Activated naive CD4-positive, alpha-beta T cell treated with anti-CD3 and anti-CD28 coated beads, Interleukin-2, amount 50 U/mL, for 72 hours (primary cell): ENCODE measurements at regions not wholly inside any gene's neighbourhood (a gene's known extent, or its start where the extent isn't known, plus 50 kb on each side); places are given as distances from the start of the nearest gene placed in this dataset.
"Not testable (repeated sequence)": the region's sequence is repeated elsewhere in the genome, so short reads cannot be mapped to it uniquely, and the experiment has no call there.

Experiments used
- ATAC-seq, 2 donors: fragments of 150-1000 bp; cut with Tn5 transposase; 2 replicates each; pipeline ENCODE4 v1.10.0; 2021; ENCODE audit warnings: mild to moderate bottlenecking in 2 of 2, moderate library complexity in 2 of 2
- DNase-seq, 2 donors: peaks; one replicate each; pipeline ENCODE4 v3.0.0; 2021 to 2022; ENCODE audit warnings: low spot score in 2 of 2
- H3K27ac Mint-ChIP-seq, 2 donors: one replicate each; pipeline ENCODE4 v1.8.0; 2022; ENCODE audit warnings: mild to moderate bottlenecking in 2 of 2, mixed read lengths in 2 of 2
- H3K36me3 Mint-ChIP-seq, 2 donors: one replicate each; pipeline ENCODE4 v1.8.0; 2022; ENCODE audit warnings: mixed read lengths in 2 of 2
- H3K9me3 Mint-ChIP-seq, 2 donors: one replicate each; pipeline ENCODE4 v1.8.0; 2022; ENCODE audit warnings: mixed read lengths in 2 of 2

DNA sequence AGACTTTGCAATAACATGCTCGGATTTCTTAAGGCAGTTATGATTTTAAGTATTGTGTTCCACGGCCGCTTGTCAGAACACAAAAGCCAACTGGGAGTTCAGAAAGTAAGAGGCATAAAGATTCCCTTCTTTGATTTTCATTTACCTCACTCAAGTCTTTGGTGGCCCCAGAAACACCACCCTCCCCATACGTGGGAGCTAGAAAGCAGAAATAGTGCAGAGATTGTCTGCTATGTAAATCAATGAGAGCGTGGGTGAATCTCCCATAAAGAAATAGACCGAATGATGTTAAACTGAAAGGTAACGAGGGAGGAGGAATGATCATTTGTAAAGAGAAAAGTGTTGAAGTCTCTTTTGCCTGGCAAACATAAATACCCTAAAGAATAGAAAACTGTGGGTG is 322.1 kb upstream of the ETAA1 start:
- Mint-ChIP-seq H3K36me3 (no peaks in the 10 kb centered on the region), H3K9me3 (peaks cover 6 to 7% of the 10 kb centered on the region in 2 donors), H3K27ac (no peak overlapping the region)
- DNase-seq (no peak), ATAC-seq (no peak)

DNA sequence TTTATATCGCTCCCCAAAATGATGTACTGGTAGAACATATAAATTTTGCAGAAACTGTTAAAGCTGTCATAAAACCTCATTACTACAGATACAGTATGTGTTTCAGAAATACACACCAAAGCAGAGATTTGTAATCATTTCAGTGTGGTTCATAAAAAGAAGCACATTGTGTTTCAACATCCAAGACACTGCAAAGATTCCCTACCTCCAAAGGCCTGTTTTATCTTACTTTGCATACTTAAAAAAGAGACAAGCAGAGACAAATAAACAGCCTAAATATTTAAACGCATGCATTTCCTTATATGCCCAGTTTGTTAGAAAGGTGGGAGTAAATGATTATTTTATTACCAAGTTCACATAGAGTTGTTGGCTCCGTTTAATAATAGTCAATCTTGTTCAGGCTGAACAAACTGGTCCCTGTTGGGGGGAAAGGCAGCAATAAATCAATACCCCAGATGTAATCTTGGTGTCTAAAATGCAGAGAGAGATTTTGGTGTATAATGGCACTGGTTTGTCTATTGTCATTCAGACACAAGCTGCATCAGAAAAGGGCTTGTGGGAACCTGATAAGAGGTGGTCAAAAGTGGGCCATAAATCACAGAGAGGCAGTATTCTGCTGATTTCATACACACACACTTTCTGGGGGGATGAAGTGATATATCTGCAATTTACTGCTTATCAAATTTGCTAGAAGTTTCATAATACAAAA is 321.4 kb upstream of the ETAA1 start:
- ATAC-seq (no peak), DNase-seq (no peak)
- Mint-ChIP-seq H3K27ac (no peak overlapping the region), H3K9me3 (peaks cover 6 to 7% of the 10 kb centered on the region in 2 donors), H3K36me3 (peaks cover 0 to under 1% of the 10 kb centered on the region in 2 donors)

DNA sequence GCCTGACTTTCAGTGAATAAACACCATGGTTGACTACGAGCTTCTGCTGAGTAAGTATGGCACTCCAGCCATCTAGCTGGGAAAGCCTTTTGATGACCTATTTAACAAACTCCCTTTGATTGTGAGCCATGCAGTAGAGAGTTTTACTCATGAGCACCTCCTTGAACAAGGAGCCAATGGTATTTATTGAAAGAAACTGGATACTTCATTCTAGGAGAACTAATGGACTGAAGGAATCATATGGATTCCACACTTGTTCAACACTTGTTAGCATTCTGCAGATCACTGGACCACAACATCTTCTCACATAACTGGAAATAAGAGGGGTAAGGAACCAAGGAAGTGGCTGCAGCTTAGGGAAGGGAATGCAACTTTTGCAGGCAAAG is 320.9 kb upstream of the ETAA1 start:
- H3K36me3 Mint-ChIP-seq = peaks cover 0 to 6% of the 10 kb centered on the region in 2 donors

DNA sequence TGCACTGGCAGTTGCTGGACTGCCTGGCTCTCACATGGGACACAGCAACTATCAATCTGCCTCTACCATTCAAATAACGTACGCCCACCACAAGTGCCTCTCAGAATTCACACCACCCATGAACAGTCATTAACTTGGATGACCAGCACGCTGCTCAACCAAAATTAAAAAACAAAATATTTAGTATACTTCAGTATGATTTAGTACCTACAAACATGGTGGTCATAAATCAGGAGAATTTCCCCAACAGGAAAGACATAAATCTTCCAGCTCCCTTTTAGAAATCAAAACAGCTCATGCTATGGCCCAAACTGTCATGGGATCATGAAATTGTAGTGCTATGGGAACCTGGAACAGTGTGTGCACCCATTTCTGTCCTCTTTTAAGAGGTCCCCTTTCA is 317.4 kb upstream of the ETAA1 start:
- DNase-seq = no peak
- ATAC-seq = no peak
- Mint-ChIP-seq H3K27ac (no peak overlapping the region), H3K36me3 (peaks cover 0 to 6% of the 10 kb centered on the region in 2 donors), H3K9me3 (peaks cover 12 to 13% of the 10 kb centered on the region in 2 donors)

More for the DNA sequence above, 320.9 kb upstream of the ETAA1 start:
- H3K27ac Mint-ChIP-seq = no peak overlapping the region
- no peak for ATAC-seq
- H3K9me3 Mint-ChIP-seq = peaks cover 6 to 11% of the 10 kb centered on the region in 2 donors
- no peak for DNase-seq

GRCh38 chr2:67082813-67083212 is 314.3 kb upstream of the ETAA1 start:
- DNase-seq (no peak), ATAC-seq (no peak)
- Mint-ChIP-seq H3K36me3 (peaks cover 0 to 11% of the 10 kb centered on the region in 2 donors), H3K27ac (no peak overlapping the region), H3K9me3 (peaks cover 12 to 26% of the 10 kb centered on the region in 2 donors)

DNA sequence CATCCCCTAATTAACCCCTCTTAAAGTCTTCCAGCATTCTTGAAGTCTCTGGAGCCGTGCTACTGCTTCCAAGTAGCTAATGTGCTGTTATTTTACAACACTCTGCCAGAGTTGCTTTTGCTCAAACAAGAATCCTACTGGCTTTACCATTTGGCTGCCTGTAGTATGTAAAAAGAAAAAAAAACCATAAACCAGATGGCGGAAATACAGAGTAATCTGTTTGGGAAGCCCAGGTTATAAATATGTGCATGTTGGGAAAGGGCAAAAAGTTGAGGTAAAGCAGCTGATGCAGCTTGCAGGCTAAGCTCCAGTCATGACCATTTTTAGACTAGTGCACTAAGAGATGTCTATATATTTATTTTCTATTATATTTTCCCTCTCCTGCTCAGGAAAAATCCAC is 313.2 kb upstream of the ETAA1 start:
- H3K27ac Mint-ChIP-seq = no peak overlapping the region
- DNase-seq (no peak), ATAC-seq (no peak)
- H3K9me3 Mint-ChIP-seq = peaks cover 17 to 33% of the 10 kb centered on the region in 2 donors
- H3K36me3 Mint-ChIP-seq = peaks cover 0 to 11% of the 10 kb centered on the region in 2 donors

GRCh38 chr2:67085146-67085545 is 312.0 kb upstream of the ETAA1 start:
- no peak for DNase-seq
- Mint-ChIP-seq H3K36me3 (peaks cover 0 to 11% of the 10 kb centered on the region in 2 donors), H3K27ac (no peak overlapping the region), H3K9me3 (peaks cover 17 to 33% of the 10 kb centered on the region in 2 donors)
- ATAC-seq = no peak

- DNase-seq = no peak
- H3K27ac Mint-ChIP-seq = no peak overlapping the region
- no peak for ATAC-seq
- H3K36me3 Mint-ChIP-seq = no peaks in the 10 kb centered on the region
- H3K9me3 Mint-ChIP-seq = peaks cover 6 to 10% of the 10 kb centered on the region in 2 donors
These were observed 305.5 kb upstream of the ETAA1 start for GRCh38 chr2:67091681-67092080.

DNA sequence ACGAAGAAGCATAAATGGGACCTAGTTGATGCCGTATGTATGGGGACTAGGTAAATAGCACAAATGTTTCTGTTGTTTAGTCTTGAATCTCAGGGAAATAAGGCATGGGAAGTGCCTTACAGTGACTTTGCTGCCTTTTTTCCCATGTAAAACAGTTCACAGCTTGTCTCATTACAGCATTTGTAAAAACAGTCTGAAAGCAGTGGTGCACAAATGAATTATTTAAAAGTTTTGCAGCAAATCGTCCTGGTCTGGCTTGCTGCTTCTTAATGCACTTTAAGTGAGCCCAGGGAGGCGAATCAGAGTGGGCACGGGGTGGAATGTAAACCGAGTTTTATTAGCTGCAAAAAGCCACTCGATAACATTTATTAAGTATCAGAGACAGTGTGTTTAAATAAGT is 302.0 kb upstream of the ETAA1 start:
- H3K9me3 Mint-ChIP-seq = peaks cover 6 to 12% of the 10 kb centered on the region in 2 donors
- no peak overlapping the region for H3K27ac Mint-ChIP-seq
- H3K36me3 Mint-ChIP-seq = peaks cover 0 to 5% of the 10 kb centered on the region in 2 donors
- no peak for DNase-seq
- no peak for ATAC-seq

- no peak for ATAC-seq
- Mint-ChIP-seq H3K27ac (no peak overlapping the region), H3K36me3 (peaks cover 0 to 5% of the 10 kb centered on the region in 2 donors)
These were observed 300.2 kb upstream of the ETAA1 start for GRCh38 chr2:67096886-67097285.

GRCh38 chr2:67103157-67103556 is 294.0 kb upstream of the ETAA1 start:
- Mint-ChIP-seq H3K36me3 (peaks cover 6 to 18% of the 10 kb centered on the region in 2 donors), H3K9me3 (peaks cover 10 to 17% of the 10 kb centered on the region in 2 donors)
- ATAC-seq = no peak

More at GRCh38 chr2:67096886-67097285, 300.2 kb upstream of the ETAA1 start:
- DNase-seq = no peak
- peaks cover 6 to 13% of the 10 kb centered on the region in 2 donors for H3K9me3 Mint-ChIP-seq

GRCh38 chr2:67108231-67108630 is 288.9 kb upstream of the ETAA1 start:
- peaks cover 9 to 10% of the 10 kb centered on the region in 2 donors for H3K9me3 Mint-ChIP-seq
- ATAC-seq (no peak), DNase-seq (no peak)
- peaks cover 6 to 18% of the 10 kb centered on the region in 2 donors for H3K36me3 Mint-ChIP-seq
- no peak overlapping the region for H3K27ac Mint-ChIP-seq

More at GRCh38 chr2:67103157-67103556, 294.0 kb upstream of the ETAA1 start:
- H3K27ac Mint-ChIP-seq = no peak overlapping the region
- no peak for DNase-seq

DNA sequence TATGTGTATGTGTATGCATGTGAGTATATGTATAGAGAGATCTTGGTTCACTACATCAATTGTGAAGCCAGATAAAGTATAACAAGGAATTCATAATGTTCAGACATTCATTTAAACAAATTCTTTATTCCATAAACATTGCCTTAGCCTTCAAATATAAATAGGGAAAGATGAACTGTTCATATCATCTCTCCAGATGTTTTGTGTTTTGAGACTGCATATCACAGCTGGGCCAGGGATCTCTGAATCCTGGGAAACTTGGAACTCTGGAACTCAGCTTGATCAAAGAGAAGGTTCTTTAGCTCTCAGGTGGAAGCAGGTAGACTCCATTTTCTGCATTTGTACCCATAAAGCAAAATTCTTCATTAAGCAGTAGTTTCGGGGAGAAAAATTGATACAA is 272.6 kb upstream of the ETAA1 start:
- no peak for DNase-seq
- Mint-ChIP-seq H3K27ac (no peak overlapping the region), H3K36me3 (no peaks in the 10 kb centered on the region), H3K9me3 (peaks cover 5 to 13% of the 10 kb centered on the region in 2 donors)
- ATAC-seq = no peak

DNA sequence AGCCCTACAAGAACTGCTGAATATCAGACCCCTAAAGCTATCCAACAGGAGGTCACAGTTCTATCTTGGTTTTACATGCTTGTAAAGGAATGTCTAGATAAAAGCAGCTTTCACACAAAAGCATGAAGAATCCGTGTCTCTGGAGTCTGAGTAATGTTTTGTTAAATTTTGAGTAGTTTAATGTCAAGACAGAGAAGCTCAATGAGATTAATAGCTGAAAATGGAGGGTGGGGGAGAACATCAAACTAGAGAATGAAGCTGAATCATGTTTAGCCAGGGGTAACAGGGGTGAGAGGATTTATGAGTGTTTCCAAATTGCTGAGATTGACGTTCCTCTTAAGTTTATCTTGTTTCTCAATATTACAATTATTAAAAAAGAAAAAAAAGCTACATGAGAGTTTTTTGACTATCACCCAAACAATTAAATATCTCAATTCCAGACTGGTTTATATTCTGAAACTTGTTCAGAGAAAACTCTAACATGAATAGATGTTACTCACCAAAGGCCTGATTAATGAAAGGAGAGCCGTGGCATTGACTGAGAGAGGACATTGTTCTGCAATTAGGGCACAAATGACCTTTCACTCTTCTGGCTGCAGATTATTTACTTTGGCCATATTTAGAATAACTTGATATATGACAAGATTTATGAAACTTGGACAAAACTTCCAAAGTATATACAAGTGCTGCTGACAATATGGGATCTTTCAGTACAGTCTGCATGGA is 266.4 kb upstream of the ETAA1 start:
- ATAC-seq = no peak
- no peak overlapping the region for H3K27ac Mint-ChIP-seq
- H3K9me3 Mint-ChIP-seq = no peaks in the 10 kb centered on the region
- DNase-seq = no peak
- H3K36me3 Mint-ChIP-seq = no peaks in the 10 kb centered on the region

DNA sequence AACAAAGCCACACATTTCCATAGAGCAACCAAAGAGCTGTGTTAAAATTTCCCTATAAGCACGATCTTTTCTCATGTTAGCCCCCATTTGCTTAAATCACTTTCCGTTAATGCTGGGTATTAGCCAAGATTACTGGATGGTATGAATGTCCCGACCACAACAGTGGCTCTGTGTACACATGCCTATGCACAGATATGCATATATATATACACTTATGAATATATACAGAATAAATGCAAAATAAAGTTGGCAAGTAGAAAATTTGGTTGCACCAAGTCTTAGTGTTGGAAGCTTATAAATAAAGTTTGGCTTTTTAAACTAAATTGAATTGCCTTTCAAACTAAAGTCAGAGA is 265.9 kb upstream of the ETAA1 start:
- no peak overlapping the region for H3K27ac Mint-ChIP-seq
- no peaks in the 10 kb centered on the region for H3K9me3 Mint-ChIP-seq

GRCh38 chr2:67132441-67132940 is 264.6 kb upstream of the ETAA1 start:
- not testable (repeated sequence) for H3K27ac Mint-ChIP-seq, ATAC-seq, H3K9me3 Mint-ChIP-seq, DNase-seq, H3K36me3 Mint-ChIP-seq

More for the DNA sequence above, 265.9 kb upstream of the ETAA1 start:
- no peak for ATAC-seq
- DNase-seq = no peak
- H3K36me3 Mint-ChIP-seq = no peaks in the 10 kb centered on the region

GRCh38 chr2:67135208-67135607 is 261.9 kb upstream of the ETAA1 start:
- DNase-seq (no peak), ATAC-seq (no peak)
- no peaks in the 10 kb centered on the region for H3K36me3 Mint-ChIP-seq
- peaks cover 0 to 3% of the 10 kb centered on the region in 2 donors for H3K9me3 Mint-ChIP-seq
- no peak overlapping the region for H3K27ac Mint-ChIP-seq
